ENCODE measurements at regions not wholly inside any gene's neighbourhood (a gene's known extent, or its start where the extent isn't known, plus 50 kb on each side); places are given as distances from the start of the nearest gene placed in this dataset.

GRCh38 chr13:40228496-40228895 is 437.9 kb downstream of the FOXO1 start:
- DNase-seq (ENCODE audit: low read depth, low spot score): no peak

GRCh38 chr13:40228990-40229389 is 437.5 kb downstream of the FOXO1 start:
- Mint-ChIP-seq H3K4me3 (no peak overlapping the region), H3K36me3 (ENCODE audit: low read depth) (no peaks in the 10 kb centered on the region), H3K9me3 (peaks cover 2% of the 10 kb centered on the region), H3K27ac (ENCODE audit: unreplicated experiment) (no peak overlapping the region), H3K4me1 (peaks cover 7% of the 10 kb centered on the region), H3K27me3 (ENCODE audit: low read depth) (no peaks in the 10 kb centered on the region)
- TF ChIP-seq CTCF (conservative IDR thresholded peaks at IDR 0.05): no peak
- no peak for DNase-seq (ENCODE audit: low read depth, low spot score)

More at GRCh38 chr13:40228496-40228895, 437.9 kb downstream of the FOXO1 start:
- no peak overlapping the region for H3K4me3 Mint-ChIP-seq
- no peak overlapping the region for H3K27ac Mint-ChIP-seq (ENCODE audit: unreplicated experiment)
- no peaks in the 10 kb centered on the region for H3K27me3 Mint-ChIP-seq (ENCODE audit: low read depth)
- H3K4me1 Mint-ChIP-seq: peaks cover 10% of the 10 kb centered on the region
- peaks cover 2% of the 10 kb centered on the region for H3K9me3 Mint-ChIP-seq
- H3K36me3 Mint-ChIP-seq (ENCODE audit: low read depth): no peaks in the 10 kb centered on the region
- no peak for TF ChIP-seq CTCF (conservative IDR thresholded peaks at IDR 0.05)

- Mint-ChIP-seq H3K27ac (ENCODE audit: unreplicated experiment) (no peak overlapping the region), H3K27me3 (ENCODE audit: low read depth) (no peaks in the 10 kb centered on the region), H3K4me1 (peaks cover 7% of the 10 kb centered on the region)
Observed at GRCh38 chr13:40230833-40231266, 435.6 kb downstream of the FOXO1 start.

GRCh38 chr13:40231311-40231710 is 435.1 kb downstream of the FOXO1 start:
- no peak for TF ChIP-seq CTCF (conservative IDR thresholded peaks at IDR 0.05)
- peaks cover 7% of the 10 kb centered on the region for H3K4me1 Mint-ChIP-seq
- no peak for DNase-seq (ENCODE audit: low read depth, low spot score)
- H3K27me3 Mint-ChIP-seq (ENCODE audit: low read depth): no peaks in the 10 kb centered on the region
- H3K27ac Mint-ChIP-seq (ENCODE audit: unreplicated experiment): no peak overlapping the region
- H3K9me3 Mint-ChIP-seq: peaks cover 2% of the 10 kb centered on the region
- no peak overlapping the region for H3K4me3 Mint-ChIP-seq
- H3K36me3 Mint-ChIP-seq (ENCODE audit: low read depth): no peaks in the 10 kb centered on the region

More at GRCh38 chr13:40230833-40231266, 435.6 kb downstream of the FOXO1 start:
- DNase-seq (ENCODE audit: low read depth, low spot score): no peak
- Mint-ChIP-seq H3K9me3 (peaks cover 2% of the 10 kb centered on the region), H3K36me3 (ENCODE audit: low read depth) (no peaks in the 10 kb centered on the region), H3K4me3 (no peak overlapping the region)
- no peak for TF ChIP-seq CTCF (conservative IDR thresholded peaks at IDR 0.05)

- no peaks in the 10 kb centered on the region for H3K36me3 Mint-ChIP-seq (ENCODE audit: low read depth)
- H3K27me3 Mint-ChIP-seq (ENCODE audit: low read depth): no peaks in the 10 kb centered on the region
- peaks cover 2% of the 10 kb centered on the region for H3K9me3 Mint-ChIP-seq
- peaks cover 7% of the 10 kb centered on the region for H3K4me1 Mint-ChIP-seq
- no peak overlapping the region for H3K27ac Mint-ChIP-seq (ENCODE audit: unreplicated experiment)
- no peak overlapping the region for H3K4me3 Mint-ChIP-seq
- no peak for TF ChIP-seq CTCF (conservative IDR thresholded peaks at IDR 0.05)
- DNase-seq (ENCODE audit: low read depth, low spot score): no peak
Observed at GRCh38 chr13:40231751-40232150, 434.7 kb downstream of the FOXO1 start.

Data from neural crest cell (in vitro differentiated cells).